ENCODE measurements at regions not wholly inside any gene's neighbourhood (a gene's known extent, or its start where the extent isn't known, plus 50 kb on each side); places are given as distances from the start of the nearest gene placed in this dataset.

- no peak overlapping the region for H3K4me3 ChIP-seq (ENCODE audit: low read depth, low read length)
- peak; percentile 39 for DNase-seq (ENCODE audit: low read depth)
- TF ChIP-seq CTCF (IDR thresholded peaks at IDR 0.05; ENCODE audit: control insufficient read depth, extremely low read depth, insufficient read depth), result no peak
Observed at GRCh38 chr11:11780858-11781257, 60.9 kb upstream of the USP47 start.

GRCh38 chr11:11779975-11780374 lies 61.8 kb upstream of the USP47 start:
- H3K4me3 ChIP-seq (ENCODE audit: low read depth, low read length), result no peak overlapping the region
- no peak for DNase-seq (ENCODE audit: low read depth)
- no peak for TF ChIP-seq CTCF (IDR thresholded peaks at IDR 0.05; ENCODE audit: control insufficient read depth, extremely low read depth, insufficient read depth)

- no peak for TF ChIP-seq CTCF (IDR thresholded peaks at IDR 0.05; ENCODE audit: control insufficient read depth, extremely low read depth, insufficient read depth)
- H3K4me3 ChIP-seq (ENCODE audit: low read depth, low read length), result no peak overlapping the region
- DNase-seq (ENCODE audit: low read depth), result no peak
Observed at GRCh38 chr11:11777897-11778296, 63.9 kb upstream of the USP47 start.

GRCh38 chr11:11776714-11777113 lies 65.1 kb upstream of the USP47 start:
- H3K4me3 ChIP-seq (ENCODE audit: low read depth, low read length), result no peak overlapping the region
- DNase-seq (ENCODE audit: low read depth), result no peak
- no peak for TF ChIP-seq CTCF (IDR thresholded peaks at IDR 0.05; ENCODE audit: control insufficient read depth, extremely low read depth, insufficient read depth)

GRCh38 chr11:11774928-11775327 lies 66.8 kb upstream of the USP47 start:
- DNase-seq (ENCODE audit: low read depth), result no peak
- H3K4me3 ChIP-seq (ENCODE audit: low read depth, low read length), result no peak overlapping the region
- TF ChIP-seq CTCF (IDR thresholded peaks at IDR 0.05; ENCODE audit: control insufficient read depth, extremely low read depth, insufficient read depth), result no peak

GRCh38 chr11:11772865-11773515 lies 68.8 kb upstream of the USP47 start:
- H3K4me3 ChIP-seq (ENCODE audit: low read depth, low read length), result no peak overlapping the region
- no peak for TF ChIP-seq CTCF (IDR thresholded peaks at IDR 0.05; ENCODE audit: control insufficient read depth, extremely low read depth, insufficient read depth)
- no peak for DNase-seq (ENCODE audit: low read depth)

- no peak for TF ChIP-seq CTCF (IDR thresholded peaks at IDR 0.05; ENCODE audit: control insufficient read depth, extremely low read depth, insufficient read depth)
- H3K4me3 ChIP-seq (ENCODE audit: low read depth, low read length), result no peak overlapping the region
- DNase-seq (ENCODE audit: low read depth), result no peak
Observed at GRCh38 chr11:11770921-11771486, 70.8 kb upstream of the USP47 start.
